A549 (cell line): ENCODE measurements at regions not wholly inside any gene's neighbourhood (a gene's known extent, or its start where the extent isn't known, plus 50 kb on each side); places are given as distances from the start of the nearest gene placed in this dataset.

ENCODE experiments used
- ATAC-seq, 2 experiments: fragments of 200-7000 bp in 1 of 2; fragments of >200 bp in 1 of 2; cut with Nextera tagmentation in 1 of 2; cut with Tn5 transposase in 1 of 2; 3 replicates each; pipeline versions ENCODE4 v1.8.0 to v1.9.1; 2018 to 2020; ENCODE audit warnings: mild to moderate bottlenecking in 1 of 2, moderate library complexity in 1 of 2
- CTCF ChIA-PET: fragments of 300-600 bp; sonication (Branson Sonifier 250); formaldehyde crosslinking; extraction: SDS; loops from one replicate; lab custom pipeline; 2021; ENCODE audit warnings: antibody characterized with exemption, inconsistent platforms; lab: Yijun Ruan, JAX
- POLR2A ChIA-PET: fragments of 350-600 bp; formaldehyde crosslinking; extraction: SDS; loops from one replicate; lab custom pipeline; 2021; ENCODE audit warnings: antibody characterized with exemption, inconsistent platforms; lab: Yijun Ruan, JAX
- DNase-seq, 2 experiments: peaks; one replicate each; pipeline versions ENCODE4 v3.0.0 to v3.0.0-alpha.2; 2011 to 2016; ENCODE audit warnings: low read depth in 1 of 2, low spot score in 1 of 2
- FAIRE-seq: peaks from 2 replicates; lab custom pipeline; 2011; peaks lifted over from hg19 to GRCh38; lab: Jason Lieb, UNC
- H3K27ac ChIP-seq, 2 experiments: fragments of >200 bp; sonication (Bioruptor Twin); formaldehyde crosslinking; 3 replicates each; pipeline ENCODE4 v1.5.1; 2016 to 2017
- H3K4me1 ChIP-seq: fragments of >200 bp; sonication (Bioruptor Twin); formaldehyde crosslinking; 3 replicates; pipeline ENCODE4 v1.6.1; 2016
- H3K4me2 ChIP-seq: fragments of >200 bp; sonication (Bioruptor Twin); formaldehyde crosslinking; 3 replicates; pipeline ENCODE4 v1.6.1; 2016
- H3K4me3 ChIP-seq: fragments of >200 bp; sonication (Bioruptor Twin); formaldehyde crosslinking; 3 replicates; pipeline ENCODE4 v1.5.1; 2016
- H3K9me3 ChIP-seq: fragments of >200 bp; sonication (Bioruptor Twin); formaldehyde crosslinking; 3 replicates; pipeline ENCODE4 v1.6.1; 2016
- RAD21 ChIP-seq, 2 experiments: fragments of >200 bp in 1 of 2; sonication (Bioruptor Twin) in 1 of 2; formaldehyde crosslinking in 1 of 2; IDR thresholded peaks in 1 of 2; conservative IDR thresholded peaks in 1 of 2; 2 replicates in 1 of 2; 3 replicates in 1 of 2; pipeline ENCODE4 v1.6.1; 2012 to 2018; ENCODE audit warnings: inconsistent platforms in 1 of 2
- WGBS: methylation state at CpG from one replicate; pipeline ENCODE4 v1.1.6; 2017; ENCODE audit errors: missing lambda C conversion rate; 5-methylcytosine and 5-hydroxymethylcytosine counted together
- small RNA-seq, 6 experiments: library from RNA; depleted of rRNA; stranded (forward); fragments of <200 nt; gene quantifications; one replicate each; pipeline ENCODE3, GENCODE V24; 2012
- TF ChIP-seq, protein P1 (sequence below): fragments of >200 bp; sonication (Bioruptor Twin); formaldehyde crosslinking; IDR thresholded peaks from 2 replicates; pipeline ENCODE4 v1.6.1; 2016

DNA sequence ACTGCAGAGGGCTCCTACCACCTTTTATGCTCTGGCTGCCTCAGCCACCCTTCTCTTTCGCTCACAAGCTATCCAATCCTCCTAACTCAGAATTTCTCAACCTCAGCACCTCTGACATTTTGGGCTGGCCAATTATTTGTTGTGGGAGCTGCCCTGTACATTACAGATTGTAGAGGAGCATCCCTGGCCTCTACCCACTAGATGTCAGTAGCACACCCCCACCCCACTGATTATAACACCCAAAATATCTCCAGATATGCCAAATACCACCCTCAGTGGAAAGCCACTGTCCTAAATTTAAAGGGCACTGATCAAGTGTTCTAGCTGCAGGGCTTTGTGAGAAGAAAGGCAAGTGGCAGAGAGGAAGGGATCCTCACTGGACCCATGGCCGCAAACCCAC, 443.1 kb downstream of the SOX6 start:
- H3K4me2 ChIP-seq, result no peak overlapping the region
- CTCF ChIA-PET, result interaction anchor here (1.0 to 1.1 kb wide), 2 partner anchors 10 kb away, joined by 3 to 4 read pairs; no protein-coding TSS in a partner anchor
- TF ChIP-seq, protein P1, sequence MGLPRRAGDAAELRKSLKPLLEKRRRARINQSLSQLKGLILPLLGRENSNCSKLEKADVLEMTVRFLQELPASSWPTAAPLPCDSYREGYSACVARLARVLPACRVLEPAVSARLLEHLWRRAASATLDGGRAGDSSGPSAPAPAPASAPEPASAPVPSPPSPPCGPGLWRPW, result no peak
- TF ChIP-seq RAD21 (conservative IDR thresholded peaks at IDR 0.05 in 1 of 2, IDR thresholded peaks at IDR 0.05 in 1 of 2), result peak in 1 of 2 experiments; percentile 15; a peak in 1 of 5 replicates
- ATAC-seq (no peak), FAIRE-seq (no peak), DNase-seq (no peak)
- H3K9me3 ChIP-seq, result no peaks in the 10 kb centered on the region
- no peak overlapping the region for H3K27ac ChIP-seq
- POLR2A ChIA-PET, result no interaction called here
- 78% methylated on average over 2 of the region's 2 CpGs for WGBS
- no peak overlapping the region for H3K4me3 ChIP-seq
- H3K4me1 ChIP-seq, result no peaks in the 10 kb centered on the region

Small RNA genes in the stretch of these regions (small RNA-seq; reads per million reads assigned to genes)
- 0 reads per million in 6 experiments for gene RF00324
